Prostate gland (tissue), 2 donors: ENCODE measurements at regions not wholly inside any gene's neighbourhood (a gene's known extent, or its start where the extent isn't known, plus 50 kb on each side); places are given as distances from the start of the nearest gene placed in this dataset.

Experiments
- POLR2A ChIP-seq: fragments of 450-650 bp; IDR thresholded peaks from one replicate; pipeline ENCODE4 v1.6.1; 2016; ENCODE audit warnings: antibody characterized with exemption, mild to moderate bottlenecking
- POLR2AphosphoS5 ChIP-seq: sonication (generic); formaldehyde crosslinking; IDR thresholded peaks from one replicate; pipeline ENCODE4 v1.6.1; 2017; ENCODE audit warnings: antibody characterized with exemption
- TF ChIP-seq, protein P1 (sequence below), 4 experiments: fragments of 200-600 bp in 2 of 4; fragments of 450-650 bp in 2 of 4; sonication (generic) in 2 of 4; IDR thresholded peaks; 1 replicate in 3 of 4; 2 replicates in 1 of 4; pipeline ENCODE4 v1.5.1; 2016 to 2019; ENCODE audit warnings: antibody characterized with exemption in 4 of 4, mild to moderate bottlenecking in 2 of 4, moderate library complexity in 2 of 4

DNA sequence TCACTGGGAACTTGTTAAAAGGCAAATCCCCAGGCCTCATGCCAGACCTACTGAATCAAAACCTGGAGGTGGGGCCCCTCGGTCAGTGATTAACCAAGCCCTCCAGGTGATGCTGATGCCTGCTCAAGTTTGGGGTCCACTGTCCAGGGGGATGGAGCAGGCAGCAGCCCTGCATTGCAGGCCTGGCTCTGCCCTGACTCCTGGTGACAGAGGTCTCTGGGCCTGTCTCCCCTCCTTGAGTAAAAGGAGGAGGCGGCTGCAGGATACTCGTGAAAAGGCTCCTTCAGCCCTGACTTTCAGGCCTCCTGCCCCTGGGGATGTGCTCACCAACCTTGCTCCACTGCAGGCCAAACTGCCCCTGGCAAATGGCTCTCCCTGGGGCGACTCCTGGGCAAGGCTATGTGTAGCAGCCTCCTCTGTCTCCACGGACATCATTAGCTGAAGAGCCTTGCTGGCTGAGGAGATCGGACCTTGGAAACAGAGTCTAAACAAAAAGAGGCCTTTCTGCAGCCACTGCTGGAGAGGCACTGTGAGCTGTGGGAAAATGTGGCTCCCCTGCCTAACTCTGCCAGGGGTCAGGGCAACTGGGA is 134.8 kb upstream of the ALDH1B1 start:
- TF ChIP-seq, protein P1, sequence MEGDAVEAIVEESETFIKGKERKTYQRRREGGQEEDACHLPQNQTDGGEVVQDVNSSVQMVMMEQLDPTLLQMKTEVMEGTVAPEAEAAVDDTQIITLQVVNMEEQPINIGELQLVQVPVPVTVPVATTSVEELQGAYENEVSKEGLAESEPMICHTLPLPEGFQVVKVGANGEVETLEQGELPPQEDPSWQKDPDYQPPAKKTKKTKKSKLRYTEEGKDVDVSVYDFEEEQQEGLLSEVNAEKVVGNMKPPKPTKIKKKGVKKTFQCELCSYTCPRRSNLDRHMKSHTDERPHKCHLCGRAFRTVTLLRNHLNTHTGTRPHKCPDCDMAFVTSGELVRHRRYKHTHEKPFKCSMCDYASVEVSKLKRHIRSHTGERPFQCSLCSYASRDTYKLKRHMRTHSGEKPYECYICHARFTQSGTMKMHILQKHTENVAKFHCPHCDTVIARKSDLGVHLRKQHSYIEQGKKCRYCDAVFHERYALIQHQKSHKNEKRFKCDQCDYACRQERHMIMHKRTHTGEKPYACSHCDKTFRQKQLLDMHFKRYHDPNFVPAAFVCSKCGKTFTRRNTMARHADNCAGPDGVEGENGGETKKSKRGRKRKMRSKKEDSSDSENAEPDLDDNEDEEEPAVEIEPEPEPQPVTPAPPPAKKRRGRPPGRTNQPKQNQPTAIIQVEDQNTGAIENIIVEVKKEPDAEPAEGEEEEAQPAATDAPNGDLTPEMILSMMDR (IDR thresholded peaks at IDR 0.05), result no peak
- TF ChIP-seq POLR2A (no peak), POLR2AphosphoS5 (no peak)
